OCI-LY7 (cell line): ENCODE measurements at regions not wholly inside any gene's neighbourhood (a gene's known extent, or its start where the extent isn't known, plus 50 kb on each side); places are given as distances from the start of the nearest gene placed in this dataset.

Source experiments
- BruUV-seq: library from RNA; stranded (reverse); fragments of 400-500 nt; replicated peaks from 2 replicates; lab custom pipeline; 2021; lab: Mats Ljungman, UMichigan
- CTCF ChIA-PET: fragments of 300-600 bp; sonication (Branson Sonifier 250); formaldehyde crosslinking; loops from one replicate; lab custom pipeline; 2022; ENCODE audit warnings: antibody characterized with exemption; ENCODE audit not compliant: unreplicated experiment; lab: Charles Lee
- POLR2A ChIA-PET: fragments of 300-600 bp; sonication (Branson Sonifier 250); formaldehyde crosslinking; loops from one replicate; lab custom pipeline; 2022; ENCODE audit warnings: antibody characterized with exemption; lab: Charles Lee
- DNase-seq: peaks from one replicate; pipeline ENCODE4 v3.0.0-alpha.2; 2015; ENCODE audit warnings: low spot score
- H2AFZ ChIP-seq: fragments of 200-600 bp; sonication (generic), shearing (Covaris generic); 2 replicates; pipeline ENCODE4 v1.6.1; 2014; ENCODE audit warnings: mild to moderate bottlenecking, antibody characterized with exemption, low read length, moderate library complexity
- H3K27ac ChIP-seq: fragments of 200-600 bp; sonication (generic); 2 replicates; pipeline ENCODE4 v1.5.1; 2014; ENCODE audit warnings: mixed run types, low read depth, mild to moderate bottlenecking, moderate library complexity, low read length, inconsistent platforms; ENCODE audit not compliant: poor library complexity, severe bottlenecking
- H3K36me3 ChIP-seq: fragments of 200-600 bp; sonication (generic); 2 replicates; pipeline ENCODE4 v1.6.1; 2014; ENCODE audit warnings: mild to moderate bottlenecking, antibody characterized with exemption, low read length, moderate library complexity, mixed read lengths; ENCODE audit not compliant: insufficient read depth
- H3K4me1 ChIP-seq: fragments of 200-600 bp; sonication (generic); 2 replicates; pipeline ENCODE4 v1.5.1; 2014; ENCODE audit warnings: mild to moderate bottlenecking, low read length; ENCODE audit not compliant: insufficient read depth, poor library complexity, severe bottlenecking
- H3K4me2 ChIP-seq: fragments of 200-600 bp; sonication (generic); 2 replicates; pipeline ENCODE4 v1.6.1; 2014; ENCODE audit warnings: mild to moderate bottlenecking, low read length
- H3K4me3 ChIP-seq: fragments of 200-600 bp; sonication (generic); 2 replicates; pipeline ENCODE4 v1.5.1; 2014; ENCODE audit warnings: mild to moderate bottlenecking, low read depth, low read length; ENCODE audit not compliant: poor library complexity, severe bottlenecking
- H3K79me2 ChIP-seq: fragments of 200-600 bp; sonication (generic); 2 replicates; pipeline ENCODE4 v1.6.1; 2016; ENCODE audit warnings: low read depth, mild to moderate bottlenecking, low read length, moderate library complexity, mixed read lengths; ENCODE audit not compliant: insufficient read depth
- H3K9me2 ChIP-seq: fragments of 200-600 bp; sonication (generic); 2 replicates; pipeline ENCODE4 v1.6.1; 2016; ENCODE audit warnings: mild to moderate bottlenecking, low read length, mixed read lengths; ENCODE audit not compliant: insufficient read depth
- H3K9me3 ChIP-seq: fragments of 200-600 bp; sonication (generic); 2 replicates; pipeline ENCODE4 v1.6.1; 2014; ENCODE audit warnings: mild to moderate bottlenecking, mixed run types, low read length, mixed read lengths
- H4K20me1 ChIP-seq: fragments of 200-600 bp; sonication (generic); 2 replicates; pipeline ENCODE4 v1.6.1; 2014; ENCODE audit warnings: mild to moderate bottlenecking, antibody characterized with exemption, low read length, moderate library complexity, mixed read lengths; ENCODE audit not compliant: insufficient read depth
- EZH2phosphoT487 ChIP-seq: fragments of 200-600 bp; sonication (generic); IDR thresholded peaks from 2 replicates; pipeline ENCODE4 v1.6.1; 2018; ENCODE audit warnings: low read depth, borderline replicate concordance, mild to moderate bottlenecking, mixed run types, antibody characterized with exemption, low read length, moderate library complexity, mixed read lengths
- intact Hi-C: fragments of 100-400 bp; cut with micrococcal nuclease; formaldehyde crosslinking; loops from one replicate; pipeline ENCODE4 v1.10.0; 2022; ENCODE audit not compliant: unreplicated experiment
- TF ChIP-seq, protein P1 (sequence below): fragments of 200-600 bp; sonication (generic); conservative IDR thresholded peaks from 2 replicates; pipeline ENCODE4 v1.5.1; 2014; ENCODE audit warnings: mild to moderate bottlenecking, antibody characterized with exemption, low read length, moderate library complexity, mixed read lengths

GRCh38 chr7:69283421-69283820 is 314.9 kb upstream of the AUTS2 start:
- no TSS peak for BruUV-seq
- CTCF ChIA-PET = no interaction called here
- POLR2A ChIA-PET = interaction anchor here (0.7 kb wide), 1 partner anchor 297 kb away, joined by 3 read pairs; no protein-coding TSS in a partner anchor
- no peaks in the 10 kb centered on the region for H3K9me3 ChIP-seq
- no peak overlapping the region for H3K4me2 ChIP-seq
- no peaks in the 10 kb centered on the region for H4K20me1 ChIP-seq
- no peak overlapping the region for H3K4me3 ChIP-seq
- H2AFZ ChIP-seq = no peak overlapping the region
- H3K79me2 ChIP-seq = no peaks in the 10 kb centered on the region
- no peaks in the 10 kb centered on the region for H3K9me2 ChIP-seq
- no peaks in the 10 kb centered on the region for H3K4me1 ChIP-seq
- TF ChIP-seq EZH2phosphoT487 = no peak
- TF ChIP-seq, protein P1, sequence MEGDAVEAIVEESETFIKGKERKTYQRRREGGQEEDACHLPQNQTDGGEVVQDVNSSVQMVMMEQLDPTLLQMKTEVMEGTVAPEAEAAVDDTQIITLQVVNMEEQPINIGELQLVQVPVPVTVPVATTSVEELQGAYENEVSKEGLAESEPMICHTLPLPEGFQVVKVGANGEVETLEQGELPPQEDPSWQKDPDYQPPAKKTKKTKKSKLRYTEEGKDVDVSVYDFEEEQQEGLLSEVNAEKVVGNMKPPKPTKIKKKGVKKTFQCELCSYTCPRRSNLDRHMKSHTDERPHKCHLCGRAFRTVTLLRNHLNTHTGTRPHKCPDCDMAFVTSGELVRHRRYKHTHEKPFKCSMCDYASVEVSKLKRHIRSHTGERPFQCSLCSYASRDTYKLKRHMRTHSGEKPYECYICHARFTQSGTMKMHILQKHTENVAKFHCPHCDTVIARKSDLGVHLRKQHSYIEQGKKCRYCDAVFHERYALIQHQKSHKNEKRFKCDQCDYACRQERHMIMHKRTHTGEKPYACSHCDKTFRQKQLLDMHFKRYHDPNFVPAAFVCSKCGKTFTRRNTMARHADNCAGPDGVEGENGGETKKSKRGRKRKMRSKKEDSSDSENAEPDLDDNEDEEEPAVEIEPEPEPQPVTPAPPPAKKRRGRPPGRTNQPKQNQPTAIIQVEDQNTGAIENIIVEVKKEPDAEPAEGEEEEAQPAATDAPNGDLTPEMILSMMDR = no peak
- H3K36me3 ChIP-seq = no peaks in the 10 kb centered on the region
- DNase-seq = no peak
- no peak overlapping the region for H3K27ac ChIP-seq
- intact Hi-C loops = no loop called here

DNA sequence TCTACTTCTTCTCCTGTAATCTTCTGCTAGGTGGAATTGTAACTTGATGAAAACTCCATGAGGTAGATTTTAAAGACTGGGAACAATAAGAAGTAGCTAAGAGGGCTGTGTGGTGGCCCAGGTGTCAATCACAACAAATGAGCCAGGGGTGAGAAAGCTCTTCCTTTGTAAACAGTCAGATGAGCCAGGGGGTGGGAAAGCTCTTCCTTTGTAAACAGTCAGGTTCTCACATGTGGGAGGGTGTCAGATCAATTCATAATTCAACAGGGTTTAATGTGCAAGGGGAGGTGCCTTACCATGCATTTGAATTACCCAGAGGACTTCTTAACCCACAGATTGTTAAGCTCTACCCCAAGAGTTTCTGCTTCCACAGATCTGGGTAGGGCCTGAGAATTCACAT is 312.4 kb upstream of the AUTS2 start:
- CTCF ChIA-PET = no interaction called here
- no peaks in the 10 kb centered on the region for H3K9me2 ChIP-seq
- H3K4me3 ChIP-seq = no peak overlapping the region
- no peaks in the 10 kb centered on the region for H4K20me1 ChIP-seq
- intact Hi-C loops = no loop called here
- H3K27ac ChIP-seq = no peak overlapping the region
- POLR2A ChIA-PET = interaction anchor here (1.0 kb wide), 1 partner anchor 12 kb away, joined by 3 read pairs; no protein-coding TSS in a partner anchor
- TF ChIP-seq, protein P1 = no peak
- no peak for TF ChIP-seq EZH2phosphoT487
- DNase-seq = no peak
- H3K79me2 ChIP-seq = no peaks in the 10 kb centered on the region
- H2AFZ ChIP-seq = no peak overlapping the region
- H3K9me3 ChIP-seq = no peaks in the 10 kb centered on the region
- no peaks in the 10 kb centered on the region for H3K36me3 ChIP-seq
- BruUV-seq = no TSS peak
- no peak overlapping the region for H3K4me2 ChIP-seq
- no peaks in the 10 kb centered on the region for H3K4me1 ChIP-seq

DNA sequence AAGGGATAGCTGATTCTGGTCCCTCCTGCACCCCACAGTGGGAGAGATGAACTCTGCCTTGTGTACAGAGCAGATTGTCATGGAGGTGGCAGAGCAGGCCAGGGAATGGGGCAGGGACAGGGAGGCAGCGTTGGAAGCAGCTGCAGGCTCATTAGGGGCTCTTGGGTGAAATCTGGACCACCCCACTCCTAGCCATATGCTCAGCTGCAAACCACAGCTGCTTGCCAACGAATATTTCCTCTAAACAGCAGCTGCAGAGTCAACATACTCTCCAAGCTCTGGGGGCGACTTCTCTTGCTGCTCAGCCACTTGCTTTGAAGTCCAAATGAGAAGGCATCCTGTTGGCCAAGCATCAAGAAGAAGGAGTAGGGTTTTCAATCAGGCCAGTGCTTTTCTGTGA is 302.3 kb upstream of the AUTS2 start:
- ChIA-PET POLR2A (no interaction called here), CTCF (no interaction called here)
- Histone ChIP-seq H3K9me2 (no peaks in the 10 kb centered on the region), H4K20me1 (no peaks in the 10 kb centered on the region), H3K4me3 (no peak overlapping the region), H3K9me3 (no peaks in the 10 kb centered on the region), H3K27ac (no peak overlapping the region), H3K79me2 (no peaks in the 10 kb centered on the region), H3K4me2 (no peak overlapping the region), H3K4me1 (no peaks in the 10 kb centered on the region), H2AFZ (no peak overlapping the region), H3K36me3 (no peaks in the 10 kb centered on the region)
- BruUV-seq = no TSS peak
- DNase-seq = peak; percentile 11
- intact Hi-C loops = no loop called here
- TF ChIP-seq EZH2phosphoT487 = no peak
- TF ChIP-seq, protein P1 = no peak
